ENCODE measurements at regions not wholly inside any gene's neighbourhood (a gene's known extent, or its start where the extent isn't known, plus 50 kb on each side); places are given as distances from the start of the nearest gene placed in this dataset.

DNA sequence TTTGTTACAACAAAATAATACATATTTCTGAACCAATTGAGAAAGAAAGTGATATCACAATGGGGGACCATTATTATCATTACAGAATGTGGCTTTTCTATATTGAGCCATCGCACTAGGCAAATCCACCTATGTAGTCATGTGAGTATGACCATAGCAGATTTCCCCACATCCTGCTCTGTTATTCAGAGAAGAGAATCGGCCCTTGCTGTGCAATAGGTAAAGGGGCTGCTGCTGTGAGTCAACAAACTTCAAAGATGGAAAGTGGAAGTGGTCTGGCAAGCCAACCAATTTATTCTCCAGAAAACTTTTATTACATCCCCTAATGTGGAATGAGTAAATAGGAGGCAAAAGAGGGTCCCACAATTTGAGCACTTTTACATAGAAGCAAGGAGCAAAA lies 573.4 kb downstream of the ETV1 start:
- TF ChIP-seq, protein P1, sequence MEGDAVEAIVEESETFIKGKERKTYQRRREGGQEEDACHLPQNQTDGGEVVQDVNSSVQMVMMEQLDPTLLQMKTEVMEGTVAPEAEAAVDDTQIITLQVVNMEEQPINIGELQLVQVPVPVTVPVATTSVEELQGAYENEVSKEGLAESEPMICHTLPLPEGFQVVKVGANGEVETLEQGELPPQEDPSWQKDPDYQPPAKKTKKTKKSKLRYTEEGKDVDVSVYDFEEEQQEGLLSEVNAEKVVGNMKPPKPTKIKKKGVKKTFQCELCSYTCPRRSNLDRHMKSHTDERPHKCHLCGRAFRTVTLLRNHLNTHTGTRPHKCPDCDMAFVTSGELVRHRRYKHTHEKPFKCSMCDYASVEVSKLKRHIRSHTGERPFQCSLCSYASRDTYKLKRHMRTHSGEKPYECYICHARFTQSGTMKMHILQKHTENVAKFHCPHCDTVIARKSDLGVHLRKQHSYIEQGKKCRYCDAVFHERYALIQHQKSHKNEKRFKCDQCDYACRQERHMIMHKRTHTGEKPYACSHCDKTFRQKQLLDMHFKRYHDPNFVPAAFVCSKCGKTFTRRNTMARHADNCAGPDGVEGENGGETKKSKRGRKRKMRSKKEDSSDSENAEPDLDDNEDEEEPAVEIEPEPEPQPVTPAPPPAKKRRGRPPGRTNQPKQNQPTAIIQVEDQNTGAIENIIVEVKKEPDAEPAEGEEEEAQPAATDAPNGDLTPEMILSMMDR (IDR thresholded peaks at IDR 0.05; ENCODE audit: low read length, missing control alignments) = no peak
- DNase-seq (ENCODE audit: low read depth) = no peak
- H3K4me3 ChIP-seq (replicated peaks; ENCODE audit: low read depth, low read length) = no peak overlapping the region

DNA sequence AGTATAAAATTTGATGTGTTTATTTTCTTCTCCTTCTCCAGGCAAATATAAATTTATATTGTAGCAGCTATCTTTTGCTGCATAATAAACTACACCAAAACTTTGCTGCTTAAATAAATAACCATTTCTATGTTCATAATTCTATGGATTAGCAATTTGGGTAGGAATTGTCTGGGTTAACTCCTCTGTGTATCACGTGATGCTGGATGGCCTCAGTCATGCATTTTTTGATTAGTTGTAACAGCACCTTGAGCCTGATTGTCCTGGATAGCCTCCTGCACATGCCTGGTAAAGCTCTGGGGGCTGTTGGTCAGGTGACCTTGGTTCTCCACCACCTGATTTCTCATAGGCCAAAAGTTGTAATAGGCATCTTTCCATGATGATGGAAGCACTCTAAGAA lies 572.9 kb downstream of the ETV1 start:
- no peak overlapping the region for H3K4me3 ChIP-seq (replicated peaks; ENCODE audit: low read depth, low read length)
- TF ChIP-seq, protein P1 (IDR thresholded peaks at IDR 0.05; ENCODE audit: low read length, missing control alignments) = no peak
- no peak for DNase-seq (ENCODE audit: low read depth)

DNA sequence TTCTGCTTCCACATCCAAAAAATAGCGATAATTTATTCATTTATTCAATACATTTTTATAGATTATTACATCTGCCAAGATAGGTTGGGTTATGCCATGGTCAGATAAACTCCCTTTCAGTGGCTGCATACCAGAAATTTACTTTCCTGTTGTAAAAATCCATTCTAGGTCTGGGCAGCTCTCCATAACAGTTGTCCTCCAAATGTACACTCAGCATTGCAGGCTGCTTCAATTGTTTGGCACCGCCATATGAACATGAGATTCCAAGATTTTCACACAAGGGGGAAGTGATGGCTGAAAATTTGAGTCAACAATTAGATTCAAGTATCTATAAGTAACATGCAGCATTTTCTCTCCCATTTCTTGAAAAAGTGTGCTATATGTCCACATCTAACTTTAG lies 568.7 kb downstream of the ETV1 start:
- DNase-seq (ENCODE audit: low read depth) = no peak
- no peak overlapping the region for H3K4me3 ChIP-seq (replicated peaks; ENCODE audit: low read depth, low read length)
- TF ChIP-seq, protein P1 (IDR thresholded peaks at IDR 0.05; ENCODE audit: low read length, missing control alignments) = no peak

DNA sequence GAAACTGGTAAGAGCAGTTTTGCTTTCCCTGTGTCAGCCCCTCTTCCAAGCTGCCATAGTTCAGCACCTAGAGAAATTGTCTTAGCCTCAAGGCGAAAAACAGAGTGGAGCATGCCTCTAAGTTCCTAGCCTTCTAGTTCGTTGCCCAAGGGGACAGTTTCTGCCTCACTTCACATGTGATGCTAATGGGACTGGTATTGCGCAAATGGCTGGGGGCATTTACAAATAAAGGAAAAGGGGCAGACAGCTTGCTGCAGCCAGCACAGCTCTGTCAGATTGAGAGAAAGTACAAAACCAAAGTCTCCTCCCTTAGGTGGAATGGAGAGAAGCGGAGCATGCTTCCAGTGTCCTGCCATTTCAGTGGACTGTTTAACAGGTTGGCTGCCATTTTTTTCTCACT lies 567.7 kb downstream of the ETV1 start:
- DNase-seq (ENCODE audit: low read depth) = no peak
- TF ChIP-seq, protein P1 (IDR thresholded peaks at IDR 0.05; ENCODE audit: low read length, missing control alignments) = no peak
- no peak overlapping the region for H3K4me3 ChIP-seq (replicated peaks; ENCODE audit: low read depth, low read length)

DNA sequence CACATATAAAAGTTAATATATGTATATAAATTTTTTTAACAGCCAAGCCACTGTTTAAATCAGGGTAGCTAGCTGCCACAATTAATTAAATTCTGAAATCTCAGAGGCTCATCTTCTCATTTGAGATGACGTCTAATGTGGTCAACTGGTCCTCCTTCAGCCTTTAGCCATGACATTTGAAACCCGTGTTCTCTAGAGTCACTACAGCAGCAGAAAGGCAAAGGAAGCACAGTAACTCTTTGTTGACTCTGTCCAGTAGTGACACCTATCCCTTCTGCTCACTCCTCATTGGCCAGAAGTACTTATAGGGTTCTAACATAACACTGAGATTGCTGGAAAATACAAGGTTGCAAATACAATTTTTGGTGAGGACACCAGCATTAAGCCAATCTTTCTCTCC lies 555.5 kb downstream of the ETV1 start:
- H3K4me3 ChIP-seq (replicated peaks; ENCODE audit: low read depth, low read length) = no peak overlapping the region
- no peak for DNase-seq (ENCODE audit: low read depth)
- TF ChIP-seq, protein P1 (IDR thresholded peaks at IDR 0.05; ENCODE audit: low read length, missing control alignments) = no peak

DNA sequence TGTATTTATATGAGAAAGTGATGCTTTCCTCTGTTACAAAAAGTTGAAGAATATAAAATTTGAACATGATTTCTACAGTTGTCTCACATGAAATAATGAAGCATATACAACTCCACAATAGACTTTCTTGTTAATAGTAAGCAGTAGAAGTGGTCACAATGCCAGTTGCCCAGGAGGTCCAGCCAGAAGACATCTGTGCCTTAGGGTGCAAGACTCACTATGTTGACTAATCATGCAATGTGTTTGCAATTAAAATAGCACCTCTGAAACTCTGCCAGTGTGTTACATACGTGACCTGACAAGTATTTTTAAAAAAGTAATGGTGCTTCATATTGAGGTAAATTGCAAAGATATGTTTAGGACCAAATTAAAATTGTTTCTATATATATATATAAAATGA lies 547.2 kb downstream of the ETV1 start:
- no peak for DNase-seq (ENCODE audit: low read depth)
- TF ChIP-seq, protein P1 (IDR thresholded peaks at IDR 0.05; ENCODE audit: low read length, missing control alignments) = no peak
- H3K4me3 ChIP-seq (replicated peaks; ENCODE audit: low read depth, low read length) = no peak overlapping the region

DNA sequence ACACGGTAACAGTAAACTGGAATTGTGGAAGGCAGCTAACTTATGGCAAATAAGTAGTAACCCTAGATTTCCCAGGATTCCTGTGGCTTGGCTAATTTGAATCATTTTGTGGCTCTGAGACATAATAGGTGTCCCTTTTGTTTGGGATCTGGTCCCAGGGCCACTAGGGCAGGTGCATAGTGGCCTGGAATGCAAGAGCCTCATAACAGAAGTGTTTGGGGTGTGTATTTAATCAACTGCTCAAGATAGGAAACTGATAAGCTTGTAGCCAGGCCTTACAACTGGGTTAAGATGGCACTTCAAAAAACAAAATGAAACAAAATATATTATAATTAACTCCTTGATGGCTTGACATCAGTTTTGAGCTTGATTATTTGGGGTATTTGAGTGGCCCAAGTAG lies 541.8 kb downstream of the ETV1 start:
- TF ChIP-seq, protein P1 (IDR thresholded peaks at IDR 0.05; ENCODE audit: low read length, missing control alignments) = no peak
- no peak for DNase-seq (ENCODE audit: low read depth)
- H3K4me3 ChIP-seq (replicated peaks; ENCODE audit: low read depth, low read length) = no peak overlapping the region
